A673 (cell line): ENCODE measurements at regions not wholly inside any gene's neighbourhood (a gene's known extent, or its start where the extent isn't known, plus 50 kb on each side); places are given as distances from the start of the nearest gene placed in this dataset.

Experiments used
- EZH2 ChIP-seq: fragments of 200-600 bp; sonication (generic); IDR thresholded peaks from 2 replicates; pipeline ENCODE4 v1.6.1; 2017; ENCODE audit warnings: borderline replicate concordance, low read depth, mild to moderate bottlenecking, mixed read lengths, antibody characterized with exemption, low read length; ENCODE audit not compliant: poor library complexity, severe bottlenecking
- TF ChIP-seq, protein P1 (sequence below): fragments of 300-800, 200-600 bp; sonication (generic); conservative IDR thresholded peaks from 2 replicates; pipeline ENCODE4 v1.5.1; 2017; ENCODE audit warnings: low read depth, mild to moderate bottlenecking, antibody characterized with exemption, low read length, moderate library complexity, mixed read lengths

DNA sequence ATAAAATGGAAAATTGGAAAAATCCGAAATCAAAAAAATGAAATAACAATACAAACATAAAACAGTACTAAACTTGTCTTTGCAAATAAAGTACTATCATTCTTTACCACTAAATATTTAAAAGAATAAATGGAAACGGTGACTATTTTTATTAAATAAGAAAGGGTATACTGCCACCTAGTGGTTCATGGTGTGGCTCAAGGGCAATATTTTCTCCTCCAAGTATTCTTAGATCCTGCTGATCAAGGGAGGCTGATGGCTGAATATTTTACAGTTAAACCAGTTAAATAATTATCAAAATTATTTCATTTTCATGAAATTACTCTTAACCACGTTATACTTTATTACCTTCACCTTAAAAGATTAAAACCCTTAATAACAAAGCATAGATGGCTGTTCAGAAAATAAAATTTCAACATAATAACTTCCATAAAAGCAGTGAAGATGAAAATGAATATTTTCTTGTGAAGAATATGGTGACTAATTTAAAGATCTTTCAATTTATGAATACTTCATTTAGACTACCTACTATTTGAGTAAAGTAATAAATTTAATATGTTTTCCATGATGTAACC lies 1793.9 kb downstream of the NCAM2 start:
- TF ChIP-seq, protein P1, sequence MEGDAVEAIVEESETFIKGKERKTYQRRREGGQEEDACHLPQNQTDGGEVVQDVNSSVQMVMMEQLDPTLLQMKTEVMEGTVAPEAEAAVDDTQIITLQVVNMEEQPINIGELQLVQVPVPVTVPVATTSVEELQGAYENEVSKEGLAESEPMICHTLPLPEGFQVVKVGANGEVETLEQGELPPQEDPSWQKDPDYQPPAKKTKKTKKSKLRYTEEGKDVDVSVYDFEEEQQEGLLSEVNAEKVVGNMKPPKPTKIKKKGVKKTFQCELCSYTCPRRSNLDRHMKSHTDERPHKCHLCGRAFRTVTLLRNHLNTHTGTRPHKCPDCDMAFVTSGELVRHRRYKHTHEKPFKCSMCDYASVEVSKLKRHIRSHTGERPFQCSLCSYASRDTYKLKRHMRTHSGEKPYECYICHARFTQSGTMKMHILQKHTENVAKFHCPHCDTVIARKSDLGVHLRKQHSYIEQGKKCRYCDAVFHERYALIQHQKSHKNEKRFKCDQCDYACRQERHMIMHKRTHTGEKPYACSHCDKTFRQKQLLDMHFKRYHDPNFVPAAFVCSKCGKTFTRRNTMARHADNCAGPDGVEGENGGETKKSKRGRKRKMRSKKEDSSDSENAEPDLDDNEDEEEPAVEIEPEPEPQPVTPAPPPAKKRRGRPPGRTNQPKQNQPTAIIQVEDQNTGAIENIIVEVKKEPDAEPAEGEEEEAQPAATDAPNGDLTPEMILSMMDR, result peak; percentile 79
- TF ChIP-seq EZH2, result no peak
